Neural progenitor cell (in vitro differentiated cells): ENCODE measurements at regions not wholly inside any gene's neighbourhood (a gene's known extent, or its start where the extent isn't known, plus 50 kb on each side); places are given as distances from the start of the nearest gene placed in this dataset.

Experiments
- CTCF ChIP-seq: fragments of 200-600 bp; sonication (generic); IDR thresholded peaks from 2 replicates; pipeline ENCODE4 v1.5.1; 2017; ENCODE audit warnings: antibody characterized with exemption, mild to moderate bottlenecking
- EZH2 ChIP-seq: fragments of 200-600 bp; sonication (generic); IDR thresholded peaks from 2 replicates; pipeline ENCODE4 v1.6.1; 2017; ENCODE audit warnings: antibody characterized with exemption, mild to moderate bottlenecking, moderate library complexity
- EZH2phosphoT487 ChIP-seq: fragments of 200-600 bp; sonication (generic); IDR thresholded peaks from 2 replicates; pipeline ENCODE4 v1.6.1; 2017; ENCODE audit warnings: antibody characterized with exemption

- TF ChIP-seq CTCF (no peak), EZH2 (no peak), EZH2phosphoT487 (no peak)
Measured at GRCh38 chr9:17045381-17045940, 89.4 kb upstream of the CNTLN start.
